ENCODE measurements at regions not wholly inside any gene's neighbourhood (a gene's known extent, or its start where the extent isn't known, plus 50 kb on each side); places are given as distances from the start of the nearest gene placed in this dataset.

GRCh38 chr7:12895296-12895695, 207.9 kb downstream of the ARL4A start:
- Histone ChIP-seq H3K27me3 (ENCODE audit: low read length) (no peaks in the 10 kb centered on the region), H4K20me1 (ENCODE audit: low read depth, low read length) (no peaks in the 10 kb centered on the region), H3K36me3 (ENCODE audit: low read length) (no peaks in the 10 kb centered on the region), H3K79me2 (ENCODE audit: insufficient read depth, low read length) (no peaks in the 10 kb centered on the region), H3K4me2 (ENCODE audit: low read depth, low read length, poor library complexity, severe bottlenecking) (no peak overlapping the region), H3K9ac (ENCODE audit: low read length) (no peak overlapping the region), H3F3A (ENCODE audit: insufficient read depth) (no peaks in the 10 kb centered on the region), H3K9me3 (ENCODE audit: insufficient read depth, low read length) (no peaks in the 10 kb centered on the region), H3K9me2 (replicated peaks; ENCODE audit: insufficient read depth, low read length) (no peaks in the 10 kb centered on the region), H2AFZ (ENCODE audit: low read depth, low read length, severe bottlenecking) (no peak overlapping the region), H3K4me3 (ENCODE audit: insufficient read depth, low read length, poor library complexity, severe bottlenecking) (no peak overlapping the region), H3K27ac (ENCODE audit: low read depth, low read length) (no peak overlapping the region)
- TF ChIP-seq EZH2phosphoT487 (conservative IDR thresholded peaks at IDR 0.05; ENCODE audit: low read length): no peak
- TF ChIP-seq CTCF (IDR thresholded peaks at IDR 0.05; ENCODE audit: insufficient read depth, low read length, poor library complexity, severe bottlenecking): no peak

- Histone ChIP-seq H3K9me3 (ENCODE audit: insufficient read depth, low read length) (no peaks in the 10 kb centered on the region), H3K9me2 (replicated peaks; ENCODE audit: insufficient read depth, low read length) (no peaks in the 10 kb centered on the region), H2AFZ (ENCODE audit: low read depth, low read length, severe bottlenecking) (no peak overlapping the region), H3K9ac (ENCODE audit: low read length) (no peak overlapping the region), H3K27ac (ENCODE audit: low read depth, low read length) (no peak overlapping the region), H3F3A (ENCODE audit: insufficient read depth) (no peaks in the 10 kb centered on the region), H3K27me3 (ENCODE audit: low read length) (no peaks in the 10 kb centered on the region), H3K36me3 (ENCODE audit: low read length) (no peaks in the 10 kb centered on the region), H3K4me3 (ENCODE audit: insufficient read depth, low read length, poor library complexity, severe bottlenecking) (no peak overlapping the region), H3K4me2 (ENCODE audit: low read depth, low read length, poor library complexity, severe bottlenecking) (no peak overlapping the region), H4K20me1 (ENCODE audit: low read depth, low read length) (no peaks in the 10 kb centered on the region), H3K79me2 (ENCODE audit: insufficient read depth, low read length) (no peaks in the 10 kb centered on the region)
- TF ChIP-seq EZH2phosphoT487 (conservative IDR thresholded peaks at IDR 0.05; ENCODE audit: low read length) (no peak), CTCF (IDR thresholded peaks at IDR 0.05; ENCODE audit: insufficient read depth, low read length, poor library complexity, severe bottlenecking) (no peak)
These were observed 208.9 kb downstream of the ARL4A start for GRCh38 chr7:12896316-12896715.

- Histone ChIP-seq H3K4me2 (ENCODE audit: low read depth, low read length, poor library complexity, severe bottlenecking) (no peak overlapping the region), H3K27me3 (ENCODE audit: low read length) (no peaks in the 10 kb centered on the region), H4K20me1 (ENCODE audit: low read depth, low read length) (no peaks in the 10 kb centered on the region), H3K36me3 (ENCODE audit: low read length) (no peaks in the 10 kb centered on the region), H3F3A (ENCODE audit: insufficient read depth) (no peaks in the 10 kb centered on the region), H3K9me2 (replicated peaks; ENCODE audit: insufficient read depth, low read length) (no peaks in the 10 kb centered on the region), H3K9ac (ENCODE audit: low read length) (no peak overlapping the region), H3K79me2 (ENCODE audit: insufficient read depth, low read length) (no peaks in the 10 kb centered on the region), H3K4me3 (ENCODE audit: insufficient read depth, low read length, poor library complexity, severe bottlenecking) (no peak overlapping the region), H3K27ac (ENCODE audit: low read depth, low read length) (no peak overlapping the region), H2AFZ (ENCODE audit: low read depth, low read length, severe bottlenecking) (no peak overlapping the region), H3K9me3 (ENCODE audit: insufficient read depth, low read length) (no peaks in the 10 kb centered on the region)
- TF ChIP-seq EZH2phosphoT487 (conservative IDR thresholded peaks at IDR 0.05; ENCODE audit: low read length): no peak
- no peak for TF ChIP-seq CTCF (IDR thresholded peaks at IDR 0.05; ENCODE audit: insufficient read depth, low read length, poor library complexity, severe bottlenecking)
These were observed 210.6 kb downstream of the ARL4A start for GRCh38 chr7:12898004-12898403.

Data from SU-DHL-6 (cell line).